ENCODE measurements at regions not wholly inside any gene's neighbourhood (a gene's known extent, or its start where the extent isn't known, plus 50 kb on each side); places are given as distances from the start of the nearest gene placed in this dataset.

GRCh38 chr2:7392076-7392787 lies 475.0 kb downstream of the RNF144A start:
- Histone ChIP-seq H2AFZ (no peak overlapping the region), H3K9ac (no peak overlapping the region), H3K79me2 (no peaks in the 10 kb centered on the region), H3K4me1 (no peaks in the 10 kb centered on the region), H3K36me3 (ENCODE audit: control insufficient read depth, insufficient read depth, low read length) (no peaks in the 10 kb centered on the region), H3K4me2 (ENCODE audit: low read length) (no peak overlapping the region), H3K27me3 (ENCODE audit: control insufficient read depth, insufficient read depth, low read length) (no peaks in the 10 kb centered on the region), H3K9me3 (ENCODE audit: control insufficient read depth, low read length) (no peaks in the 10 kb centered on the region), H3K27ac (no peak overlapping the region), H3K4me3 (ENCODE audit: low read depth, low read length) (no peak overlapping the region)
- TF ChIP-seq CTCF (IDR thresholded peaks at IDR 0.05): no peak

GRCh38 chr2:7394195-7394594 lies 477.0 kb downstream of the RNF144A start:
- H3K27ac ChIP-seq: no peak overlapping the region
- H3K4me3 ChIP-seq (ENCODE audit: low read depth, low read length): no peak overlapping the region
- no peaks in the 10 kb centered on the region for H3K79me2 ChIP-seq
- no peak overlapping the region for H3K9ac ChIP-seq
- H3K4me1 ChIP-seq: no peaks in the 10 kb centered on the region
- no peak overlapping the region for H3K4me2 ChIP-seq (ENCODE audit: low read length)
- H3K36me3 ChIP-seq (ENCODE audit: control insufficient read depth, insufficient read depth, low read length): no peaks in the 10 kb centered on the region
- no peak for TF ChIP-seq CTCF (IDR thresholded peaks at IDR 0.05)
- no peak overlapping the region for H2AFZ ChIP-seq
- no peaks in the 10 kb centered on the region for H3K27me3 ChIP-seq (ENCODE audit: control insufficient read depth, insufficient read depth, low read length)
- no peaks in the 10 kb centered on the region for H3K9me3 ChIP-seq (ENCODE audit: control insufficient read depth, low read length)

GRCh38 chr2:7400628-7401027 lies 483.4 kb downstream of the RNF144A start:
- H3K79me2 ChIP-seq: no peaks in the 10 kb centered on the region
- H3K9ac ChIP-seq: no peak overlapping the region
- H3K4me2 ChIP-seq (ENCODE audit: low read length): no peak overlapping the region
- no peak for TF ChIP-seq CTCF (IDR thresholded peaks at IDR 0.05)
- H3K9me3 ChIP-seq (ENCODE audit: control insufficient read depth, low read length): no peaks in the 10 kb centered on the region
- no peak overlapping the region for H3K27ac ChIP-seq
- H2AFZ ChIP-seq: no peak overlapping the region
- H3K4me1 ChIP-seq: no peaks in the 10 kb centered on the region
- no peaks in the 10 kb centered on the region for H3K27me3 ChIP-seq (ENCODE audit: control insufficient read depth, insufficient read depth, low read length)
- H3K36me3 ChIP-seq (ENCODE audit: control insufficient read depth, insufficient read depth, low read length): no peaks in the 10 kb centered on the region
- no peak overlapping the region for H3K4me3 ChIP-seq (ENCODE audit: low read depth, low read length)

- no peak for TF ChIP-seq CTCF (IDR thresholded peaks at IDR 0.05)
- H3K27me3 ChIP-seq (ENCODE audit: control insufficient read depth, insufficient read depth, low read length): no peaks in the 10 kb centered on the region
- H3K4me2 ChIP-seq (ENCODE audit: low read length): no peak overlapping the region
- no peak overlapping the region for H3K9ac ChIP-seq
- no peaks in the 10 kb centered on the region for H3K4me1 ChIP-seq
- no peak overlapping the region for H2AFZ ChIP-seq
- H3K9me3 ChIP-seq (ENCODE audit: control insufficient read depth, low read length): no peaks in the 10 kb centered on the region
- no peak overlapping the region for H3K27ac ChIP-seq
- H3K4me3 ChIP-seq (ENCODE audit: low read depth, low read length): no peak overlapping the region
- H3K79me2 ChIP-seq: no peaks in the 10 kb centered on the region
- no peaks in the 10 kb centered on the region for H3K36me3 ChIP-seq (ENCODE audit: control insufficient read depth, insufficient read depth, low read length)
Measured at GRCh38 chr2:7403092-7403775, 486.0 kb downstream of the RNF144A start.

All from parathyroid adenoma (tissue), 2 donors.